CD1c-positive myeloid dendritic cell (primary cell): ENCODE measurements at regions not wholly inside any gene's neighbourhood (a gene's known extent, or its start where the extent isn't known, plus 50 kb on each side); places are given as distances from the start of the nearest gene placed in this dataset.
"Not testable (repeated sequence)": the region's sequence is repeated elsewhere in the genome, so short reads cannot be mapped to it uniquely, and the experiment has no call there.

Experiments used
- DNase-seq: peaks from one replicate; pipeline ENCODE4 v3.0.0-alpha.2; 2016; ENCODE audit errors: extremely low spot score

DNA sequence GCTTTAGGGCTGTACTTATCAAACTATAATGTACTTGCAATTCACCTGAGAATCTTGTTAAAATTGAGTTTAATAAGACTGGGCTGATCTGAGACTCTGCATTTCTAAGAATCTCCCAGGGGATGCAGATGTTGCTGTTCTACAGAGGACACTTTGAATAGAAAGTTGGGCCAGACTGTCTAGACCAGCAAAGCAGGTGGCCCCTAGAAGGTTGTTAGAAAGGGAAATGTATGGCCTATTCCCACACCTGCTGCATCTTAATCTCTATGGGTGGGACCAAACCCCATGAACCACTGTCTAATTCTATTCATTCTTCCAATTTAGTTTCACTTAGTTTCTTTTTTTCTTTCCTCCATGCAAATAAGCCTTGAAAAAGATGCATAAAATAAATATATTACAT, 413.2 kb upstream of the TECRL start:
- no peak for DNase-seq

DNA sequence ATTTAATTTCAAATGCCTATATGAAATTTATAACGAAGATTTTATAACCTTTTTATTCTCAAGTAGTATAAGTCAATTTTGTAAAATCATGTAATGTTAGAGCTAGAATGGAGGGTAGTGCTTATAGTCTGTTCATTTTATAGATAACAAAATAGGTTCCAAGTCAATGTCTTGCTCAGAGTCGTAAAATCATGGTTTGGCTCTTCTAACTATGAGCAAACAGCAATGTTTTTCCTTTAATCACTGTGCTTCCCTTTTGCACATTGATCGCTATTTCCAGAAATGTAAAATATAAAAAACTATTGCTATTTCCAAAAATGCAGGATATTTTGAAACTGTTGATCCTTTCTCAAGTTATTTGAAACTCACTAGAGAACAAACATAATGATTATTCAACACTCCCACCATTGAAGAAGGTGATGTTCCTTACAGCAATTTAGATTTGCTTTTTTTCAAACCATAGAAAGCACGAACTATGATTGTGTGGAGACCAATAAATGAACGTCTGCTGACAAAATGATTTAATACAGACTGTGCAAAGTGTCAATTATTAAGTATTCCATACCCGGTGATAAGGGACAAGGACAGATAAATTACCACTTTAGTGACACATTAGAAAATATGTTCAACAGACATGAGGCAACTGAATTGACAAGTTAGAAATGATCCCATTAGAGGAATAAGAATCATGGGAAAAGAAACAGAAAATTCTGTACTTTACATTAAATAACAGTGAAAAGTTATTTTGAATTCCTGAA, 412.1 kb upstream of the TECRL start:
- DNase-seq, result no peak

DNA sequence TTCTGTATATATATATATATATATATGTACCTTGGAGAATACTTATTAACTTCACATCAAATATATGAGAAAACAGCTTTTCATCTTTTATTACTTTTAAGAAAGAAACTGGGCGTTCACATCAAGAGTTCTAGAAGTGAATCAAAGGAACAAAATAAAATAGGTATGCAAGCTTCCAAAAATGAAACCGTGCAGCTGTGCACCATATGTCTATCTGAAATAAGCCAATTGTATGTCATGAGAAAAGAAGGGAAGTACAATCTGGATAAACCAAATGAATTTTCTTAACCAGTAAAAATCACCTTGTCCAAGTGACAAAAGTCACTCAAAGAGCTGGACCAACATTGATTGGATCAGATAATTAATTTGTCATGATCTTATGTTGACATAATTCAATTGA, 405.4 kb upstream of the TECRL start:
- DNase-seq, result no peak

DNA sequence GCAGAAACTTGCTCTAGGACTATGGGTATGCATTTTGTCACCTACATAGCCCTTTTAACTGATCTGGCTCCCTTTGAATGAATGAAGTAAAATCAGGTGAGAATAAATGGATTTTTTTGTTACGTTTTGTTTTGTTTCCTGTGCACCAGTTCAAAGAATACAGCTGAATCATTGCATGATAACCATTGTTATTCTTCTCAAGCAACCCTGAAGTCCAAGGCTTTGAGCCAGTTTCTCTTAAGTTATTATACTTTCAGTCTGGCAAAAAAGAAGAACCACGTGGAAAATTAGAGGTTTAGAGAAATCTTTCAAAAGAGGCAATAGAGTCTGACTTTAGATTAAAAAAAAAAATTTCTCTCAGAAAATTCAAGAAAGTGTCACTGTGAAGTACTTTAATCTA, 398.6 kb upstream of the TECRL start:
- DNase-seq, result no peak

DNA sequence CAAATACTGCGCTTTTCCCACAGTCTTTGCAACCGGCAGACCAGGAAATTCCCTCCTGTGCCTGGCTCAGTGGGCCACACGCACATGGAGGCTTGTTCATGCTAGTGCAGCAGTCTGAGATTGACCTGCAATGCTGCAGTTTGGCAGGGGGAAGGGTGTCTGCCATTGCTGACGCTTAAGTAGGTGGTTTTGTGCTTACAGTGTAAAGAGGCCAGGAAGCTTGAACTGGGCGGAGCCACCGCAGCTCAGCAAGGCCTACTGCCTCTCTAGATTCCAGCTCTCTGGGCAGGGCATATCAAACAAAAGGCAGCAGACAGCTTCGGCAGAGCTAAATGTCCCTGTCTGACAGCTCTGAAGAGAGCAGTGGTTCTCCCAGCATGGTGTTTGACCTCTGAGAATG, 390.5 kb upstream of the TECRL start:
- DNase-seq, result no peak

DNA sequence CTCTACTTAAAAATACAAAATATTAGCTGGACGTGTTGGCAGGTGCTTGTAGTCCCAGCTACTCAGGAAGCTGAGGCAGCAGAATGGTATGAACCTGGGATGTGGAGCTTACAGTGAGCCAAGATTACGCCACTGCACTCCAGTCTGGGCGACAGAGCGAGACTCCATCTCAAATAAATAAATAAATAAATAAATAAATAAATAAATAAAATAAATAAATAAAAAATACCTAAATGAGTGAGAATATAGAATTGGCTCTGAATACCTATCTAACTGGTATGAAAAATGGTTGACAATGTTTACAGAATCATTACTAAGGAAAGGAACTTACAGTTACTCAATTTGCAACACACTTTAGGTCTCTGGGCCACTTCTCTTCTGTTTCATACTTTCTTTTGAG, 389.6 kb upstream of the TECRL start:
- DNase-seq, result not testable (repeated sequence)

DNA sequence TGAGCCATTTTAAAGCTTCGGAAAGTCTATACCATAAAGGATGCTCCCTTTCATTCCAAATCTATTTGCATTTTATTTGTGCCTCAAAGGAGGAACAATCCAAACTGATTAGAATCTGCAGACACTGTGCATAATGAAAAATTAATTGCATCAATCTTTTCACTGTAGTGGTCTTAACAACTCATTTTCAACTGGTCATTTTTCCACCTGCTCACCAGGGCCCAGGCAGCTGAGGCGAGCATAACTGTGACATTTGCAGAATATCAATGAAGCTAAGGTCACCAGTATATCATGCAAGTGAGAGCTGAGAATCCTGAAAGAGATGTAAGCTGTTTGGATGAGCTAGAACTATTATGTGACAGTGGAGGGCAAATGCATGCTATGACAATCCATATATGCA, 387.3 kb upstream of the TECRL start:
- DNase-seq, result no peak

DNA sequence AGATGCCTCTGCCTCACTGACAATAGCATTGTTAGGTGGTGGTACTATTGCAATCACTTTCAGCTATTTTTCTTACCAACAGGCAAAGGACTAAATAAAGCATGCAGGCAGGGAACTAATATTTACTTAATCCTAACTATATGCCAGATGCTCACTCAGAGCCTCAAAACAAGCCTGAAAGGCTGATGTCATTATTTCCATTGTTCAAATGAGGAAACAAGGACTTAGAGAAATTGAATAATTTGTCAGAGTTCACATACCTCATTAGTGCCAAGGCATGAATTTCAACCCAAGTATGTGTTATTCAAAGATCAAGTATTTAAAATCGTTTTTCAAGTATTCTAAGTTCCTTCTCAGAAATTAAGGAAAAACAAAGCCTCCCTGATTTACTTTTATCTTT, 374.9 kb upstream of the TECRL start:
- no peak for DNase-seq

DNA sequence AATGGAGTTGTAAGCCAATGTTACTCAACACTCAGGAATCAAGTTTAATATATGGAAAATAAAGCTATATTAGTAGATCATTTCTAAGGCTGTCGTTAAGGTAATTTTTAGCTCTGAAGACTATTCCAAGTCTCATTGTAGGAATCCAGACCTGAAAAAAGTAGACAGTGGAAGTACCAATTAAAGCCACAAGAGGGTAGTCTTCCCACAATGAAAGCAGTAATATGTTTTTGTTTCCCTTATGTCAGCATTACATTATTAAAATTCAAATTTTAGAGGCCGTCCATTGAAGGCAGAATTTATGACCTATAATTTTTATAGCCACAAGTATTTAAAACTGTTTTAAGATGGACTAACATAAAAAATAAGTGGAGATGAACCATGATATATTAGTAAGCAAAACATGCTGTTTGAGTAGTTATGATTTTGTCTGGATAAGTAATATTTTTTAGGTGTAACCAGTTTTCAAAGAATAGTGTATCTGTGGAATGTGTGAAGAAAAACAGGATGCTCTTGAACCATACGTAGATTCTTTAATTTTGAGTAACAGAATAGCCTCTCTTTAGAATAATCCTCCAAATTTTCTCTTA, 372.6 kb upstream of the TECRL start:
- no peak for DNase-seq

DNA sequence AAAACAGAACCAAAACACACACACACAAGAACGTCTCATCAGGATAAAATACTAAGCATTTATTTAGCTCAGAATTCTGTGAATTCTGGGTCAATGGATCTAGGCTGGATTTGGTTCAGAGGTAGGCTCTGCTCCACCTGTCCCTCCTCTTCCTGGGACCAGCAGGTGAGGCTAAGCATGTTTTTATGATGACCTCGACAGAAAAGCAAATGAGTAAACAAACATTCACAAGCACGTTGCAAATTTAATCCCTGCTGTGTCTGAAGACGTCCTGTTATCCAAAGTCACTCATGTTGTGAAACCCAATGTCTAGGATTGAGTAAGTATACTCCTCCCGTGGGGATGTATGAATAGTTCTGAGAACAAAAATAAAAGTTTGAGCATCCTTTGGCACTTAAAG, 371.4 kb upstream of the TECRL start:
- DNase-seq, result no peak

DNA sequence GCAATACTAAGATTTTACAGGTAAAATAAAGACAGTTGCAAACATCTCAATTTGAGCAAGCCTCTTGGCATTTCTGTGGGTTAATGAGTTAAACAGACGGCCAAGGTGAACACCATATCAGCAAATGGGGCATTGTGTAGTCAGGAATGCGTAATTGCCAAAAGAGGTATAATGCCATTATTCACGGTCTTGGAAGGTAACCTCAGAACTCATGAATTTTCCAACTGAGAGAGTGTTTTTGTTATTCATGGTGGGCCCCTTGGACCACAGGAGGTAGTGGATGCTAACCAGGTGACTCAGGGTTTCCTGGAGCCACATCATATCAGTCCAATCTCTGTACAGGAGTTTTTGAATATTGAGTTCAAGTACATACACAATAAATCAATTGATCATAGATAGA, 368.0 kb upstream of the TECRL start:
- DNase-seq, result no peak

DNA sequence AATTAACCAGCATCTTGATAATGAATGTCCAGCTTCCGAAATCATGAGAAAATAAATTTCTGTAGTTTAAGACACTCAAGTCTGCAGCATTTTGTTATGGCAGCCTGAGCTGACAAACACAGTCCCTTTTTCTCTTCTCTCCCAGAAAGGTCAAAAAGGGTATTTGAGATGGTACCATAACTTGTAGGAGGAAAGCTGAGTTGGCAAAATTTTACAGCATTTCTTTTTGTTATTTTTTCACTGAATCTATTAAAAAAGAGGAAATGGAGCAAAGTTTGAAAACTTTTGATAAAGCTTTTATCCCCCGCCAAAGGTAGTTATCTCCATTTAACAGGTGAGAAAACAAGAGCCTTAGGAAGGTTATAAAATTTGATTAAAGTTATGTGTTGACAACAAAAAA, 367.6 kb upstream of the TECRL start:
- DNase-seq, result no peak

DNA sequence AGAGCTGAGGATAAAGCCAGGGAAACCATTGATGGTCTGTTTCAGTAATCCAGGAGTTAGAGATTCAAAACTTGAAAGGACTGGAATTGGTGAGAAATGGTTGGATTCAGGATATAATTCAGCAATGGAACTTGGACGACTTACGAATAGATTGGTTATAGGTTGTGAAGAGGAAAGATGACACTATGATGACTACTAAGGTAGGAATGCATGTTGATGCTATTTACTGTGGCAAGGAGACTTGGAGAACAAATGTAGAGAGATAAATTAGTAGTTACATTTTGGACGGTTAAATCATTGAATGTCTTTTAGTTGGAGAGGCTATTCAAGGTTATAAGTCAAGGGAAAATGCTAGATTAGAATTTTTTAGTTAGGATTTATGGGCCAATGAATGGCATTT, 365.4 kb upstream of the TECRL start:
- no peak for DNase-seq

DNA sequence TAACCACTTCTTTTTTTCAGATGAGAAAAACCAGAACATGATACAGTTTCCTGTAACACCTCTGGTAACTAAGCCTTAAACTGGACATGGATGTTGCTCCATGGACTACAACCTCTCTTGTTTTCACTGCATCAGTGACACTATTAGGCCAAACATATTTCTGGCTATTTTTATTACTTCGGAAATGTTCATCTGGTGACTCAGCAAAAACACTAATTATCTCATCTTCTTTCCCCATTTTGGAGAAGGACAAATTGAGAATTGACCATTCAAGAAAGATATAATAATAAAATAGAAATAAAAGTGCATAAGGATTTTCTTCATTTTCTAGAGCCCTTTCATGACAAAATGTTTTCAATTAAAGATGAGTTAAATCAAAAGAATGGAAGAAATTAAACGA, 361.9 kb upstream of the TECRL start:
- no peak for DNase-seq

DNA sequence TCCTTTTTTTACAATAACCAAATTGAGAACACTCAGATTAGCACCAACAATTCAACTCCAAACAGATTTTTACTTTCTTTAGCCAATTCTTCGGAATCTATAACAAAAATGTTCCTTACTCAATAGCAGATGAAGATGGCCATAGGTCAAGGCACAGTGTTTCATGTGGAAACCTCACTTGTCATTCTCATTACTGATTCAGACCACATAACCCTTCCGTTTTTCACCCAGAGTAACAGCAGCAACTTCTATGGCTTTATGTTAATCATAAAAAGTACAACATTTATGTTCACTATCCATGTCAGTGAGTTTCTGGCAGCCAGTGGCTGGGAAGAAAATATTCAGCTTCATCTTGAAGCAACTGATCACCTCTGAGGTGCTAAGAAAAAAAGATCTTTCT, 358.3 kb upstream of the TECRL start:
- no peak for DNase-seq

DNA sequence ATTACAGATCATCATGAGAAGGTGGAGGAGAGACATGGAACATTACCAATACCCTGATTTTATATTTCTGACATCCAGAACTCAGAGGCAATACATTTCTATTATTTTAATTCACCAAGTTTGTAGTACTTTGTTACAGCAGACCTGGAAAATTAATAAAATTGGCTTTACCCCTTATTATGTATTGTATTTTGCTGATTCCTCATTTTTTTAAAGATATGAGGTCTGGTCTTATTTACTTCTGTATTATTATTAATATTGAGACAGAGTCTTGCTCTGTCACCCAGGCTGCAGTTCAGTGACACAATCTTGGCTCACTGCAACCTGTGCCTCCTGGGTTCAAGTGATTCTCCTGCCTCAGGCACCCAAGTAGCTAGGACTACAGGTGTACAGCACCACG, 357.3 kb upstream of the TECRL start:
- no peak for DNase-seq

DNA sequence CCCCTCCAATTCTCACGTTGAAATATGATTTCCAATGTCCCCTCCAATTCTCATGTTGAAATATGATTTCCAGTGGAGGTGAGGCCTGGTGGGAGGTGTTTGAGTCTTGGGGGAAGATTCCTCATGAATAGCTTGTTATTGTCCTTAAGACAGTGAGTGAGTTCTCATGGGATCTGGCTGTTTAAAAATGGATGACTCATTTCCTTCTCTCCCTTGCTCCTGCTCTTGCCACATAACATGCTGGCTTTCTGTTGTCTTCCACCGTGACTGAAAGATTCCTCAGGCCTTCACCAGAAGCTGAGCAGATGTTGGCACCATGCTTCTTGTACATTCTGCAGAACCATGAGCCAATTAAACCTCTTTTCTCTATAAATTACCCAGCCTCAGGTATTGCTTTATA, 346.8 kb upstream of the TECRL start:
- no peak for DNase-seq

DNA sequence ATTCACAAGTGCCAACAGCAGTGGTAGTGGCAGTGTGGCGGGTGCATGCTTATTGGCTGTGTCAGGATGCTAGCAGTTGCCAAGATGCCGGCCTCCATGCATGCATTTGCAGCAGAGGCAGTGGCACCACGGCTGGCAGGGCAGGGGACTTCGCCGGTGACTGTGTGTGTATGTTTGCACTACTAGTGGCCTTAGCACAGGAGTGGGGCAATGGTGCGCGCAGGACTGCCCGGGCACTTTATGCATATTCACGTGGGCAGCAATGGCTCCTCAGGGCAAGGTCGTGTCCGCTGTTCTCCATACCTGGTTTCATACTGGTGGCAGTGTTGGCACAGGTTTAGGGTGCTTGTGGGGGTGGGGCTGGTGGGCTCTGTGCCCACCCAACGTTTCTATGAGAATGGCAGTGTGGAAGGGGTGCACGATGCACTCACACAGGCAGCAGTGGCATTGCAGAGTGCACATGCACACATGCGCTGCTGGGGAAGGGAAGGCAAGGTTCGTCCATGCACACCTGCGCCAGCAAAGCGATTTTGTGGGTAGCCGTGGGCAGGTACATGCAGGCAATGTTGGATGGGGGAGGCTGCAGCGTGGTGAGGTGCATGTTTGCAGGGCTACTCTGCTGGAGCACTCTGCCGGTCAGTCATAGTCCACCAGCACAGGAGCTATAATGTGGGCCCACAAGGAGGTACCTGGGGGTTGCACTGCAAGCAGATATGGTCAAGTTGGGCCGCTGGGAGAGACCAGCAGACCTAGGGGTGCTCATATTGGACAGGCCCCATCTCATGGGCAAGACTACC, 338.9 kb upstream of the TECRL start:
- no peak for DNase-seq

DNA sequence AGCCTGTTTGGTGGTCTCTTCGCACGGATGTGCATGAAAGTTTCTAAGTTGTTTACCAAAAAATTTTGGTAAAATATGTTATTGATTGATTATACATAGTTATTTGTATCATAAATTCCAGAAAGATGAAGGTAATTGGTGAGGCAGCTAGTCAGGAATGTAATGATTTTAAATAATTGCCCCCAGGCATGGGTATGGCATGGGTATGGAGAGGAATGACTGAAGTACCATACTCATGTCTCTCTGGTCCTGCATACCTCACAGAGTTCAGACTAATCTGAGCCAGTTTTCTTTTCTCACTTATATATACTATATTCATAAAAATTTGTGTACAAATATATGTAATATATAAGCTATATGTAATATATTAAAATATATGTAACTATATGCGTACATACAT, 329.0 kb upstream of the TECRL start:
- DNase-seq, result no peak

DNA sequence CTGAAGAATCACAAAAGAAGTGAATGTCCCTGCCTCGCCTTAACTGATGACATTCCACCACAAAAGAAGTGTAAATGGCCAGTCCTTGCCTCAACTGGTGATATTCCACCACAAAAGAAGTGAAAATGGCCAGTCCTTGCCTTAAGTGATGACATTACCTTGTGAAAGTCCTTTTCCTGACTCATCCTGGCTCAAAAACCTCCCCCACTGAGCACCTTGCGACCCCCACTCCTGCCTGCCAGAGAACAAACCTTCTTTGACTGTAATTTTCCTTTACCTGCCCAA, 328.5 kb upstream of the TECRL start:
- DNase-seq, result not testable (repeated sequence)

DNA sequence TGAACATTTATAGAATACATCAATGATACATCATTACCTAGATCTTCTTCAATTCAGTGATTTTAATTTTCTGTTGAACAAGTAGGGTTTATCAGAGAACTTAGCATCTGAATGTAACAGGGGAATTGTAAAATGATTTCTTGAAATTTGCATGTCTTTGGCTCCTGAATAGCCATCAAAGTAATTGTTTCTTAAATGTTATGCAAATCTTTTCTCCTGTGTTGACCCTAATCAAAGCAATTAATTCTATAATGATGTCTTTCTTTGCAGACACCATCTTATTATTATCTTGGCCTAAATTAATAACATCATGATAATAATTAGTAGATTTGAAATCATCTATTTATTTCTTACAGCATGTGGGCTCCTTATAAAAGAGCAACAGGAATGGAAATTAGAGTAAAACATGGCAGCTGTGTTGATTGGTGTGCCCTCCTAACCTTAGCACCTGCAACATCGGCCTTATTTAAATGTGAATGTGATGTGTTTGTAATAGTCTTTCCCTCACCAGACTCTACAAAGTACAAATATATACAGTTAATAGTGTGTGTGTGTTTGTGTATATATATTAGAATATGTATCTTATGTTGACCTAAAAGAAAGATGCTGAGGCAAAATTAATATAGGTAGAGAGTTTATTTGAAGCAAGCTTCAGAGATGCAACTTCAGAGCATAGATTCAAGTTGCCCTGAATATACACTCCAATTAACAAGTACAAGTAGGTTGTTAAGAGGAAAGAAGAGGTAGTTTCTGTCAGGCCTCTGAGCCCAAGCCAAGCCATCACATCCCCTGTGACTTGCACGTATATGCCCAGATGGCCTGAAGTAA, 328.0 kb upstream of the TECRL start:
- DNase-seq, result no peak

DNA sequence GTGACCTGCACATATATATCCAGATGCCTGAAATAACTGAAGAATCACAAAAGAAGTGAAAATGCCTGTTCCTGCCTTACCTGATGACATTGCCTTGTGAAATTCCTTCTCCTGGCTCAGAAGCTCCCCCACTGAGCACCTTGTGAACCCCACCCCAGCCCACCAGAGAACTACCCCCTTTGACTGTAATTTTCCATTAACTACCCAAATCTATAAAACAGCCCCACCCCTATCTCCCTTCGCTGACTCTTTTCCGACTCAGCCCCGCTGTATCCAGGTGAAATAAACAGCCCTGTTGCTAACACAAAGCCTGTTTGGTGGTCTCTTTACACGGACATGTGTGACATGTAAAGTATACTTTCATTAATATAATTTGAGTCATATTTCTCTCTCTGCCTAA, 320.3 kb upstream of the TECRL start:
- DNase-seq, result no peak

DNA sequence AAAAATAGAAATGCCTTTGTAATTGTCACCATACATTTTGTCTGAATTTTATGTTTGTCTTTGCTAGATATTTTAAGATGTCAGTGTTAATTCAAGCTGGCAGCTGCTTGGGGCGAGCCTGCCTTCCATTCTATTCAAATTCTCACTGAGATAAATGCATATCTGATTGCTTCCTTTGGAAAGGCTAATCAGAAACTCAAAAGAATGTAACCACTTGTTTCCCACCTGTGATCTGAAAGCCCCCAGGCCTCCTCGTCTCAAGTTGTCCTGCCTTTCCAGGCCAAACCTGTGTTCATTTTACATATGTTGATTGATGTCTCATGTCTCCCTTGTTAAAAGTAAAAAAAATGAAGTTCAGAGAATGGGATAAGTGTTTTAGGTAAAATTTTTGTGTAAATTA, 318.7 kb upstream of the TECRL start:
- DNase-seq, result no peak
